HEK293 (cell line): ENCODE measurements at regions not wholly inside any gene's neighbourhood (a gene's known extent, or its start where the extent isn't known, plus 50 kb on each side); places are given as distances from the start of the nearest gene placed in this dataset.

ENCODE experiments used
- HOXC10 ChIP-seq: sonication (generic); formaldehyde crosslinking; IDR thresholded peaks from 2 replicates; pipeline ENCODE4 v1.8.1; 2023; ENCODE audit warnings: mild to moderate bottlenecking, missing genetic modification reagents
- ZBTB17 ChIP-seq: fragments of 450-650 bp; formaldehyde crosslinking; IDR thresholded peaks from 2 replicates; pipeline ENCODE4 v1.5.1; 2016; ENCODE audit warnings: missing biosample characterization, missing genetic modification characterization
- ZFP41 ChIP-seq: fragments of 450-650 bp; formaldehyde crosslinking; IDR thresholded peaks from 2 replicates; pipeline ENCODE4 v1.5.1; 2016; ENCODE audit warnings: missing biosample characterization, missing genetic modification characterization, borderline replicate concordance
- ZNF311 ChIP-seq: fragments of 450-650 bp; formaldehyde crosslinking; IDR thresholded peaks from 2 replicates; pipeline ENCODE4 v1.5.1; 2017; ENCODE audit warnings: missing biosample characterization, missing genetic modification characterization, borderline replicate concordance
- ZNF626 ChIP-seq: fragments of 450-650 bp; sonication (Bioruptor Pico); formaldehyde crosslinking; IDR thresholded peaks from 2 replicates; pipeline ENCODE4 v1.5.1; 2018; ENCODE audit warnings: missing biosample characterization, missing genetic modification characterization, inconsistent platforms
- ZNF768 ChIP-seq: fragments of 450-650 bp; formaldehyde crosslinking; IDR thresholded peaks from 2 replicates; pipeline ENCODE4 v1.5.1; 2018; ENCODE audit warnings: missing biosample characterization, mild to moderate bottlenecking, missing genetic modification characterization
- ZNF785 ChIP-seq: fragments of 450-650 bp; formaldehyde crosslinking; IDR thresholded peaks from 2 replicates; pipeline ENCODE4 v1.5.1; 2016; ENCODE audit warnings: missing biosample characterization, missing genetic modification characterization
- TF ChIP-seq, protein P1 (sequence below): fragments of 450-650 bp; formaldehyde crosslinking; IDR thresholded peaks from 2 replicates; pipeline ENCODE4 v1.5.1; 2016; ENCODE audit warnings: missing biosample characterization, missing genetic modification characterization
- TF ChIP-seq, protein P2 (sequence below): fragments of 450-650 bp; formaldehyde crosslinking; IDR thresholded peaks from 2 replicates; pipeline ENCODE4 v1.5.1; 2016; ENCODE audit warnings: missing biosample characterization, missing genetic modification characterization

DNA sequence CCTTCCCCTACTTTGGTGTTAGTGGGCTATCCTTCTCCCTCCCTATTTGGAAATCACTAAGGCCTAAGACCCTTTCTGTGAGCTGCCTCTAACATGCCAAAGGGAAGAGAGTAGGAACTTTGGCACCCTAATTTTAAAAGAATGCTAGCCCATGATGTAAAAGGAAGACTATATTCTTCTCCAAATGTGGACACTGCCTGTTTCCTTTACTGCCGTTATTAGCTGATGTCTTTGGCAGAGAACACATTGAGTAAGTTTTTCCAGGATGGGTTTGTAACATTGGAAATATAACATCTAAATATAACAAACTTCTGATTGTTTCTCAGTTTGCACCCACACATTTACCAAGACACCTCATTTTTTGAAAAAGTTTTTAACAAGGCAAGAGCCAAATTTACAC is 56.9 kb upstream of the TNKS2 start:
- TF ChIP-seq, protein P1, sequence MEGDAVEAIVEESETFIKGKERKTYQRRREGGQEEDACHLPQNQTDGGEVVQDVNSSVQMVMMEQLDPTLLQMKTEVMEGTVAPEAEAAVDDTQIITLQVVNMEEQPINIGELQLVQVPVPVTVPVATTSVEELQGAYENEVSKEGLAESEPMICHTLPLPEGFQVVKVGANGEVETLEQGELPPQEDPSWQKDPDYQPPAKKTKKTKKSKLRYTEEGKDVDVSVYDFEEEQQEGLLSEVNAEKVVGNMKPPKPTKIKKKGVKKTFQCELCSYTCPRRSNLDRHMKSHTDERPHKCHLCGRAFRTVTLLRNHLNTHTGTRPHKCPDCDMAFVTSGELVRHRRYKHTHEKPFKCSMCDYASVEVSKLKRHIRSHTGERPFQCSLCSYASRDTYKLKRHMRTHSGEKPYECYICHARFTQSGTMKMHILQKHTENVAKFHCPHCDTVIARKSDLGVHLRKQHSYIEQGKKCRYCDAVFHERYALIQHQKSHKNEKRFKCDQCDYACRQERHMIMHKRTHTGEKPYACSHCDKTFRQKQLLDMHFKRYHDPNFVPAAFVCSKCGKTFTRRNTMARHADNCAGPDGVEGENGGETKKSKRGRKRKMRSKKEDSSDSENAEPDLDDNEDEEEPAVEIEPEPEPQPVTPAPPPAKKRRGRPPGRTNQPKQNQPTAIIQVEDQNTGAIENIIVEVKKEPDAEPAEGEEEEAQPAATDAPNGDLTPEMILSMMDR: no peak
- TF ChIP-seq, protein P2, sequence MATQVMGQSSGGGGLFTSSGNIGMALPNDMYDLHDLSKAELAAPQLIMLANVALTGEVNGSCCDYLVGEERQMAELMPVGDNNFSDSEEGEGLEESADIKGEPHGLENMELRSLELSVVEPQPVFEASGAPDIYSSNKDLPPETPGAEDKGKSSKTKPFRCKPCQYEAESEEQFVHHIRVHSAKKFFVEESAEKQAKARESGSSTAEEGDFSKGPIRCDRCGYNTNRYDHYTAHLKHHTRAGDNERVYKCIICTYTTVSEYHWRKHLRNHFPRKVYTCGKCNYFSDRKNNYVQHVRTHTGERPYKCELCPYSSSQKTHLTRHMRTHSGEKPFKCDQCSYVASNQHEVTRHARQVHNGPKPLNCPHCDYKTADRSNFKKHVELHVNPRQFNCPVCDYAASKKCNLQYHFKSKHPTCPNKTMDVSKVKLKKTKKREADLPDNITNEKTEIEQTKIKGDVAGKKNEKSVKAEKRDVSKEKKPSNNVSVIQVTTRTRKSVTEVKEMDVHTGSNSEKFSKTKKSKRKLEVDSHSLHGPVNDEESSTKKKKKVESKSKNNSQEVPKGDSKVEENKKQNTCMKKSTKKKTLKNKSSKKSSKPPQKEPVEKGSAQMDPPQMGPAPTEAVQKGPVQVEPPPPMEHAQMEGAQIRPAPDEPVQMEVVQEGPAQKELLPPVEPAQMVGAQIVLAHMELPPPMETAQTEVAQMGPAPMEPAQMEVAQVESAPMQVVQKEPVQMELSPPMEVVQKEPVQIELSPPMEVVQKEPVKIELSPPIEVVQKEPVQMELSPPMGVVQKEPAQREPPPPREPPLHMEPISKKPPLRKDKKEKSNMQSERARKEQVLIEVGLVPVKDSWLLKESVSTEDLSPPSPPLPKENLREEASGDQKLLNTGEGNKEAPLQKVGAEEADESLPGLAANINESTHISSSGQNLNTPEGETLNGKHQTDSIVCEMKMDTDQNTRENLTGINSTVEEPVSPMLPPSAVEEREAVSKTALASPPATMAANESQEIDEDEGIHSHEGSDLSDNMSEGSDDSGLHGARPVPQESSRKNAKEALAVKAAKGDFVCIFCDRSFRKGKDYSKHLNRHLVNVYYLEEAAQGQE: no peak
- no peak for TF ChIP-seq ZNF626
- no peak for TF ChIP-seq ZBTB17 (tag by site-specific recombination)
- no peak for TF ChIP-seq HOXC10 (CRISPR knock-in tag)
- no peak for TF ChIP-seq ZNF785
- TF ChIP-seq ZNF311 (tag by site-specific recombination): no peak
- no peak for TF ChIP-seq ZNF768 (tag by site-specific recombination)
- TF ChIP-seq ZFP41 (tag by site-specific recombination): no peak
